H9 (cell line): ENCODE measurements at regions not wholly inside any gene's neighbourhood (a gene's known extent, or its start where the extent isn't known, plus 50 kb on each side); places are given as distances from the start of the nearest gene placed in this dataset.

ENCODE experiments used
- DNase-seq: peaks from one replicate; pipeline ENCODE4 v3.0.0-alpha.2; 2017
- H2AFZ ChIP-seq: one replicate; pipeline ENCODE4 v1.6.1; 2013; ENCODE audit warnings: mild to moderate bottlenecking, low read length, control low read depth, moderate library complexity
- H2AK5ac ChIP-seq: 2 replicates; pipeline ENCODE4 v1.6.1; 2013; ENCODE audit warnings: low read length, control low read depth, mixed read lengths; ENCODE audit not compliant: insufficient read length
- H2BK120ac ChIP-seq: one replicate; pipeline ENCODE4 v1.6.1; 2013; ENCODE audit warnings: low read depth, mild to moderate bottlenecking, low read length, control low read depth, inconsistent platforms; ENCODE audit not compliant: poor library complexity, severe bottlenecking
- H2BK12ac ChIP-seq: 2 replicates; pipeline ENCODE4 v1.6.1; 2013; ENCODE audit warnings: low read length, control low read depth, mixed read lengths, low read depth; ENCODE audit not compliant: insufficient read length
- H2BK15ac ChIP-seq: 2 replicates; pipeline ENCODE4 v1.6.1; 2013; ENCODE audit warnings: low read depth, low read length, control low read depth
- H2BK20ac ChIP-seq: one replicate; pipeline ENCODE4 v1.6.1; 2013; ENCODE audit warnings: low read depth, mild to moderate bottlenecking, low read length, control low read depth, inconsistent platforms; ENCODE audit not compliant: poor library complexity, severe bottlenecking
- H2BK5ac ChIP-seq: 2 replicates; pipeline ENCODE4 v1.6.1; 2013; ENCODE audit warnings: low read length, control low read depth, mixed read lengths; ENCODE audit not compliant: insufficient read length
- H3K14ac ChIP-seq: 2 replicates; pipeline ENCODE4 v1.6.1; 2013; ENCODE audit warnings: low read length, control low read depth; ENCODE audit not compliant: insufficient read depth
- H3K18ac ChIP-seq: 2 replicates; pipeline ENCODE4 v1.6.1; 2013; ENCODE audit warnings: low read depth, mild to moderate bottlenecking, mixed read lengths, low read length, control low read depth; ENCODE audit not compliant: insufficient read length
- H3K23ac ChIP-seq: 2 replicates; pipeline ENCODE4 v1.6.1; 2013; ENCODE audit warnings: low read length, control low read depth, mixed read lengths, low read depth; ENCODE audit not compliant: insufficient read length
- H3K23me2 ChIP-seq: 2 replicates; pipeline ENCODE4 v1.6.1; 2013; ENCODE audit warnings: low read depth, mild to moderate bottlenecking, mixed read lengths, low read length, control low read depth; ENCODE audit not compliant: insufficient read length, poor library complexity, severe bottlenecking
- H3K27ac ChIP-seq: 2 replicates; pipeline ENCODE4 v1.5.1; 2013; ENCODE audit warnings: low read length, control low read depth, mixed read lengths, low read depth; ENCODE audit not compliant: insufficient read length
- H3K27me3 ChIP-seq: 2 replicates; pipeline ENCODE4 v1.6.1; 2013; ENCODE audit warnings: low read length, control low read depth, inconsistent platforms; ENCODE audit not compliant: insufficient read depth
- H3K4ac ChIP-seq: 2 replicates; pipeline ENCODE4 v1.6.1; 2013; ENCODE audit warnings: low read depth, mild to moderate bottlenecking, control low read depth, inconsistent platforms, low read length, moderate library complexity
- H3K4me1 ChIP-seq: 2 replicates; pipeline ENCODE4 v1.6.1; 2013; ENCODE audit warnings: low read length, control low read depth, inconsistent platforms; ENCODE audit not compliant: insufficient read depth
- H3K4me2 ChIP-seq: 2 replicates; pipeline ENCODE4 v1.6.1; 2013; ENCODE audit warnings: low read length, control low read depth, mixed read lengths; ENCODE audit not compliant: insufficient read length, insufficient read depth
- H3K56ac ChIP-seq: 2 replicates; pipeline ENCODE4 v1.6.1; 2013; ENCODE audit warnings: low read depth, mild to moderate bottlenecking, mixed read lengths, low read length, control low read depth; ENCODE audit not compliant: insufficient read length
- H3K79me1 ChIP-seq: 2 replicates; pipeline ENCODE4 v1.6.1; 2013; ENCODE audit warnings: low read depth, mild to moderate bottlenecking, moderate library complexity, low read length, control low read depth, inconsistent platforms; ENCODE audit not compliant: insufficient read depth, poor library complexity, severe bottlenecking
- H3K79me2 ChIP-seq: 2 replicates; pipeline ENCODE4 v1.6.1; 2013; ENCODE audit warnings: low read length, control low read depth, inconsistent platforms; ENCODE audit not compliant: insufficient read depth
- H3K9ac ChIP-seq: 2 replicates; pipeline ENCODE4 v1.6.1; 2013; ENCODE audit warnings: low read length, control low read depth, mixed read lengths; ENCODE audit not compliant: insufficient read length; ENCODE audit errors: extremely low read depth
- H3K9me3 ChIP-seq: one replicate; pipeline ENCODE4 v1.6.1; 2013; ENCODE audit warnings: low read depth, low read length, inconsistent platforms; ENCODE audit not compliant: control insufficient read depth
- H3T11ph ChIP-seq: one replicate; pipeline ENCODE4 v1.6.1; 2013; ENCODE audit warnings: mild to moderate bottlenecking, low read length, control low read depth, inconsistent platforms
- H4K20me1 ChIP-seq: one replicate; pipeline ENCODE4 v1.6.1; 2013; ENCODE audit not compliant: control insufficient read depth, insufficient read length, insufficient read depth
- H4K5ac ChIP-seq: 2 replicates; pipeline ENCODE4 v1.6.1; 2013; ENCODE audit warnings: low read depth, mild to moderate bottlenecking, mixed read lengths, low read length, control low read depth; ENCODE audit not compliant: insufficient read length
- H4K8ac ChIP-seq: replicated peaks from 2 replicates; pipeline ENCODE4 v1.6.1; 2013; ENCODE audit warnings: low read length, control low read depth, mixed read lengths, low read depth; ENCODE audit not compliant: insufficient read length
- H4K91ac ChIP-seq: 2 replicates; pipeline ENCODE4 v1.6.1; 2013; ENCODE audit warnings: low read depth, mild to moderate bottlenecking, moderate library complexity, mixed read lengths, low read length, control low read depth; ENCODE audit not compliant: insufficient read length
- H3K27ac Mint-ChIP-seq, 3 experiments: 2 replicates in 2 of 3; 3 replicates in 1 of 3; pipeline ENCODE4 v1.8.0; 2020 to 2021; ENCODE audit warnings: mixed read lengths in 3 of 3, mild to moderate bottlenecking in 1 of 3, moderate library complexity in 1 of 3
- H3K27me3 Mint-ChIP-seq: 2 replicates; pipeline ENCODE4 v1.8.0; 2021; ENCODE audit warnings: low read depth, mild to moderate bottlenecking, moderate library complexity, mixed read lengths
- H3K36me3 Mint-ChIP-seq, 3 experiments: 2 replicates in 2 of 3; 3 replicates in 1 of 3; pipeline ENCODE4 v1.8.0; 2020 to 2021; ENCODE audit warnings: low read depth in 3 of 3, mixed read lengths in 3 of 3; ENCODE audit not compliant: insufficient read depth in 1 of 3
- H3K4me1 Mint-ChIP-seq, 2 experiments: 2 replicates each; pipeline ENCODE4 v1.8.0; 2020; ENCODE audit warnings: mixed read lengths in 2 of 2
- H3K4me3 Mint-ChIP-seq, 2 experiments: 2 replicates in 1 of 2; 3 replicates in 1 of 2; pipeline ENCODE4 v1.8.0; 2020 to 2021; ENCODE audit warnings: mild to moderate bottlenecking in 2 of 2, mixed read lengths in 2 of 2, moderate library complexity in 1 of 2
- H3K9me3 Mint-ChIP-seq, 2 experiments: 2 replicates in 1 of 2; 3 replicates in 1 of 2; pipeline ENCODE4 v1.8.0; 2020; ENCODE audit warnings: mild to moderate bottlenecking in 2 of 2, mixed read lengths in 2 of 2, moderate library complexity in 1 of 2
- TF ChIP-seq, protein P1 (sequence below): fragments of 200-600 bp; sonication (generic); conservative IDR thresholded peaks from 3 replicates; pipeline ENCODE4 v1.8.0; 2021; ENCODE audit warnings: antibody characterized with exemption, mild to moderate bottlenecking

DNA sequence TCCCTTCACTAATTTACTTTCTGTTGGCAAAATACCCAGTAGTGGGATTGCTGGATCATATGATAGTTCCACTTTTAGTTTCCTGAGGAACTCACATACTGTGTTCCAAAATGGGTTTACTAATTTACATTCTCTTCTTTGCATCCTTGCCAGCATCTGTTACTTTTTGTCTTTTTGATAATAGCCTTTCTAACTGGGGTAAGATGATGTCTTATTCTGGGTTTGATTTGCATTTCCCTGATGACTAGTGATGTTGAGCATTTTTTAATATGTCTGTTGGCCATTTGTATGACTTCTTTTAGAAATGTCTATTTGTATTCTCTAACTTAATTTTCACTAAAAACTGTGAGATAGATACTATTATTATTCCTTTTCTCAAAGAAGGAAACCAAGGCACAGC is 411.7 kb downstream of the SOCS6 start:
- no peak overlapping the region for H3K27ac Mint-ChIP-seq
- H3K9me3 Mint-ChIP-seq: peaks cover 0 to 4% of the 10 kb centered on the region in 2 experiments; a peak in 4 of 5 replicates
- Histone ChIP-seq H2BK120ac (no peak overlapping the region), H3K27me3 (no peaks in the 10 kb centered on the region), H4K5ac (no peak overlapping the region), H3K18ac (no peak overlapping the region), H2BK12ac (no peak overlapping the region), H3K23me2 (no peaks in the 10 kb centered on the region), H3K9me3 (no peaks in the 10 kb centered on the region), H2BK5ac (no peak overlapping the region), H3K27ac (no peak overlapping the region), H4K8ac (no peak overlapping the region), H3K4me2 (no peak overlapping the region), H3K4ac (no peak overlapping the region), H3K4me1 (no peaks in the 10 kb centered on the region), H3K23ac (no peak overlapping the region), H4K91ac (no peak overlapping the region), H3K79me2 (no peaks in the 10 kb centered on the region), H4K20me1 (no peaks in the 10 kb centered on the region), H3T11ph (no peak overlapping the region), H2BK20ac (no peak overlapping the region), H3K79me1 (no peaks in the 10 kb centered on the region), H2BK15ac (no peak overlapping the region), H3K14ac (no peak overlapping the region), H2AFZ (no peak overlapping the region), H3K9ac (no peak overlapping the region), H2AK5ac (no peak overlapping the region), H3K56ac (no peak overlapping the region)
- H3K4me1 Mint-ChIP-seq: no peaks in the 10 kb centered on the region
- H3K4me3 Mint-ChIP-seq: no peak overlapping the region
- no peak for DNase-seq
- no peaks in the 10 kb centered on the region for H3K27me3 Mint-ChIP-seq
- TF ChIP-seq, protein P1, sequence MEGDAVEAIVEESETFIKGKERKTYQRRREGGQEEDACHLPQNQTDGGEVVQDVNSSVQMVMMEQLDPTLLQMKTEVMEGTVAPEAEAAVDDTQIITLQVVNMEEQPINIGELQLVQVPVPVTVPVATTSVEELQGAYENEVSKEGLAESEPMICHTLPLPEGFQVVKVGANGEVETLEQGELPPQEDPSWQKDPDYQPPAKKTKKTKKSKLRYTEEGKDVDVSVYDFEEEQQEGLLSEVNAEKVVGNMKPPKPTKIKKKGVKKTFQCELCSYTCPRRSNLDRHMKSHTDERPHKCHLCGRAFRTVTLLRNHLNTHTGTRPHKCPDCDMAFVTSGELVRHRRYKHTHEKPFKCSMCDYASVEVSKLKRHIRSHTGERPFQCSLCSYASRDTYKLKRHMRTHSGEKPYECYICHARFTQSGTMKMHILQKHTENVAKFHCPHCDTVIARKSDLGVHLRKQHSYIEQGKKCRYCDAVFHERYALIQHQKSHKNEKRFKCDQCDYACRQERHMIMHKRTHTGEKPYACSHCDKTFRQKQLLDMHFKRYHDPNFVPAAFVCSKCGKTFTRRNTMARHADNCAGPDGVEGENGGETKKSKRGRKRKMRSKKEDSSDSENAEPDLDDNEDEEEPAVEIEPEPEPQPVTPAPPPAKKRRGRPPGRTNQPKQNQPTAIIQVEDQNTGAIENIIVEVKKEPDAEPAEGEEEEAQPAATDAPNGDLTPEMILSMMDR: no peak
- peaks cover 0 to 4% (median 0%) of the 10 kb centered on the region in 3 experiments; a peak in 1 of 7 replicates for H3K36me3 Mint-ChIP-seq
